ENCODE measurements at regions not wholly inside any gene's neighbourhood (a gene's known extent, or its start where the extent isn't known, plus 50 kb on each side); places are given as distances from the start of the nearest gene placed in this dataset.
"Not testable (repeated sequence)": the region's sequence is repeated elsewhere in the genome, so short reads cannot be mapped to it uniquely, and the experiment has no call there.

DNA sequence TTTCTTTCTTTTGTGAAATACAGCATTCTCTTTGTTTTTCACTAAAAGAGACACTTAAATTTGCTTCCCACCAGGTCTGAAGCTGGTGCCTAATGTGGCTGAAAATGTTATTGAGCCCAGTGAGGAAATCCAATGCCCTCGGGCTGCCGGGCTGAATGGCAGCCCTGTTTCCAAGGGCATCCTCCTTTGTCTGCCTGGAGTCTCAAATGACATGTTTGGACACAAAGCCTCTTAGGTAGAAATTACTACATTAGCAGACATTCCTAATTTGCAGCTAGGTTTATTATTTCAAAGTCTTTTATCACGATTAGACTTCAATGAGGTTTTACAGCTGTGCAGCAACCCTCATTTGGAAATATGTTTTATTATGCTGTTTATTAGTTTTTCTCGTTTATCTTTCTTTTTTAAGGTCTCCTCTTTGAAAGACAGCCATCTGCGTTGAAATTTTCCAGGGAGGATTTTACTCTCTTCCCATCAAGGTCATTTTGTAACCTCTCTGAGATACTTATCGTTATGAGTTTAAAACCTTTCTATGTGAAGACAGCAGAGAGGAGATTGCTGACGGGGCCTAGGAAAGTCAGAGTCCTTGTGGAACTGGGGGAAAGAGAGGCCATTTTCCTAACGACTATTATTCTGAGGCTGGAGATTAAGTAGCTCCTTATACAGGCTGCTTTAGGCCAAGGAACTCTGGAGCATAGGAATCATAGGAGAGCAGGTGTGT is 59.0 kb upstream of the ZNF532 start:
- Histone ChIP-seq H3K4me1 (ENCODE audit: insufficient read depth) (no peaks in the 10 kb centered on the region), H3K4me3 (ENCODE audit: low read depth, low read length) (no peak overlapping the region), H3K27ac (ENCODE audit: low read depth) (no peak overlapping the region), H3K36me3 (ENCODE audit: insufficient read depth) (no peaks in the 10 kb centered on the region)
- 46% methylated on average over 8 of the region's 8 CpGs for WGBS
- no peak for DNase-seq (ENCODE audit: extremely low spot score)

DNA sequence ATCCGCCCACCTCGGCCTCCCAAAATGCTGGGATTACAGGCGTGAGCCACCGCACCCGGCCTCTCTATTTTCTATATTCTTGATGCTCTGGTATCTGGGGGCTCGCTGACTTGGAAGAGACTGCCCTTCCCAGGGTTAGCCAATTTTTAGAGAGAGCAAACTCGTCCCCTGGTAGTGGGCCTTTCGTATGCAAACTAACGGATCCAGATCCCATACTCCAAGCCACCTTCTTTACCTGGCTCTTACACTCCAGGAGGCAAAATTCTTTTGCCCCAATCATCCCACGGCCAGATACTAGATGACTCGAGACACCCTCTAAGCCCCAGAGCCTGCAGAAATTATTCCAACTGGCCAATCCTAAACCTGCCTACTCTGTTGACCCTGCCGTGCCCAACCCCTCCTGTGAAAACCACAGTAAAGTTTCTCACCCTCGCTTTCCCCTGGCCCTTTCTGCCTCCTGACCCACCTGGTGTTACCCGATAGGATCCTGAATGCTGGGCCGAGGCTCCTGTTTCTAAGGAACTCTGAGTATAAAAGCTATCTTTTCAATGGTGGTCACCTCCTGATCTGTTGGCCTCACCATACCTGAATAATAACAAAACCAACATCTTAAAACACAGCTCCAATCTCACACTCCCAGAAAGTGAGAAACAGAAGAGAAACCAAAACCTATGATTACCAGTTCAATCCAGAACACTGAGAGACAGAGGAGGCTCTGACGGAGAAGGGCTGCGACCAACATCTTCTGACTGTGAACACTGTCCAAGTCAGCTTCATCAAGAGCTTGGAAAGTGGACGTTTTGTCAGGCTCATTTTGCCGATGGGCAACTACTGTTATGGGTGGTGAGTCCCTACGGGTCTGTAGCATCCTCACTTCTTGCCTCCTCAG is 57.6 kb upstream of the ZNF532 start:
- DNase-seq (ENCODE audit: extremely low spot score) = no peak
- 96% methylated on average over 20 of the region's 20 CpGs for WGBS
- Histone ChIP-seq H3K4me3 (ENCODE audit: low read depth, low read length) (no peak overlapping the region), H3K4me1 (ENCODE audit: insufficient read depth) (no peaks in the 10 kb centered on the region), H3K36me3 (ENCODE audit: insufficient read depth) (no peaks in the 10 kb centered on the region), H3K27ac (ENCODE audit: low read depth) (no peak overlapping the region)

DNA sequence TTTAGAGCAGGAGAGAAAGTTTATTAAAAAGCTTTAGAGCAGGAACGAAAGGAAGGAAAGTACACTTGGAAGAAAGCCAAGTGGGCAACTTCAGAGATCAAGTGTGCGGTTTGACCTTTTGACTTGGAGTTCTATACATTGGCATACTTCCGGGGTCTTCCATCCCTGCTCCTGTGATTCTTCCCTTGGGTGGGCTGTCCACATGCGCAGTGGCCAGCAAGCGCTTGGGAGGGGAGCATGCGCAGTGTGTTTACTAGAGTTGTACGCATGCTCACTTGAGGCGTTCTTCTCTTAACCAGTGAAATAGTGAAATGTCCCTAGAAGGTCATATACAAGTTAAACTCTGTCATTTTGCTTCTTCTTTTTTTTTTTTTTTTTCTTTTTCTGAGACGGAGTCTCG is 56.9 kb upstream of the ZNF532 start:
- Histone ChIP-seq H3K4me3 (ENCODE audit: low read depth, low read length) (no peak overlapping the region), H3K4me1 (ENCODE audit: insufficient read depth) (no peaks in the 10 kb centered on the region), H3K27ac (ENCODE audit: low read depth) (no peak overlapping the region), H3K36me3 (ENCODE audit: insufficient read depth) (no peaks in the 10 kb centered on the region)
- 86% methylated on average over 10 of the region's 10 CpGs for WGBS
- DNase-seq (ENCODE audit: extremely low spot score) = no peak

DNA sequence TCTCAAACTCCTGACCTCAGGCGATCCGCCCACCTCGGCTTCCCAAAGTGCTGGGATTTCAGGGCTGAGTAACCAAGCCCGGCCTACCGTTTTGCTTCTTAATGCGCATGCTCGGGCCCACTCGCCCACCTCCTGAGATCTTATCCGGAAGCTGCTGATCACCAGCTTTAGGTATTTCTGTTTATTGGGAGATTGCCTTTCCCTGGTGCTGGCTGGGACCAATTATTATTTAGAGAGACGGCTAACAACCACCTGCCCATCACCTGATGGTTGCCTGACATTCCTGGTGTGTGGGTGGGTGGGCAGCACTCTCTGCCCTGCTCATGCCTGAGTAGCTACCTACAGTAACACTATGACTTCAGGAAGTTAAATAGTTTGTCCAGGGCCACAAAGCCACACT is 56.3 kb upstream of the ZNF532 start:
- DNase-seq (ENCODE audit: extremely low spot score) = no peak
- Histone ChIP-seq H3K36me3 (ENCODE audit: insufficient read depth) (no peaks in the 10 kb centered on the region), H3K27ac (ENCODE audit: low read depth) (no peak overlapping the region), H3K4me1 (ENCODE audit: insufficient read depth) (no peaks in the 10 kb centered on the region), H3K4me3 (ENCODE audit: low read depth, low read length) (no peak overlapping the region)
- 93% methylated on average over 10 of the region's 10 CpGs for WGBS

DNA sequence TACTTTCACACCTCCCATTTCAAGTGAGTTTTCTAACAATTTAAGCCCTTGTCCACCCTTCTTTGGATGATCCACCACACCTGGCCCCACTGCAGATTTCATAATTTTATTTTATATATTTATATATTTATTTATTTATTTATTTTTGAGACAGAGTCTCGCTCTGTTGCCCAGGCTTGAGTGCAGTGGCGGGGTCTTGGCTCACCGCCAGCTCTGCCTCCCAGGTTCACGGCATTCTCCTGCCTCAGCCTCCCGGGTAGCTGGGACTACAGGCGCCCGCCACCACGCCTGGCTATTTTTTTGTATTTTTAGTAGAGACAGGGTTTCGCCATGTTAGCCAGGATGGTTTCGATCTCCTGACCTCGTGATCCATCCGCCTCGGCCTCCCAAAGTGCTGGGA is 52.8 kb upstream of the ZNF532 start:
- not testable (repeated sequence) for H3K4me3 ChIP-seq (ENCODE audit: low read depth, low read length); DNase-seq (ENCODE audit: extremely low spot score); H3K27ac ChIP-seq (ENCODE audit: low read depth); H3K36me3 ChIP-seq (ENCODE audit: insufficient read depth); H3K4me1 ChIP-seq (ENCODE audit: insufficient read depth)
- 95% methylated on average over 13 of the region's 13 CpGs for WGBS

DNA sequence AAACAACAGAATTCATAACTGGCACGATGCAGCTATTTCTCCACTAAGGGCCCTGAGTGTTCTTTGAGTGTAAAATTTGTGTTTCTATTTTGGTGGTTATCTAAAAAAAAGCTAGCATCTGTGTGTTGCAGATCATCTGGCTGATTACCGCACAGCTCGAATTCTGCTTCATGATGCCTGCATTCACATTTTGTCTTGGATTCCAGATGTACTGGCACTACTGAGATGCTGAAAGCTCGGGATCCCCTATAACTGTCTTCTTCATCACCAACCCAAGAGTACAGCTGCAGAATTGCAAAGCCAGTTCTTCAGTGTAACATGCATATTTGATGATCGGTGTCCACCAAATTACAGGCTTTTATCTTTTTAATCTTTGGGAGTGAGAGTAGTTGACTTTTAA is 51.6 kb upstream of the ZNF532 start:
- Histone ChIP-seq H3K27ac (ENCODE audit: low read depth) (no peak overlapping the region), H3K4me3 (ENCODE audit: low read depth, low read length) (no peak overlapping the region), H3K36me3 (ENCODE audit: insufficient read depth) (no peaks in the 10 kb centered on the region), H3K4me1 (ENCODE audit: insufficient read depth) (no peaks in the 10 kb centered on the region)
- 69% methylated on average over 5 of the region's 5 CpGs for WGBS
- DNase-seq (ENCODE audit: extremely low spot score) = no peak

DNA sequence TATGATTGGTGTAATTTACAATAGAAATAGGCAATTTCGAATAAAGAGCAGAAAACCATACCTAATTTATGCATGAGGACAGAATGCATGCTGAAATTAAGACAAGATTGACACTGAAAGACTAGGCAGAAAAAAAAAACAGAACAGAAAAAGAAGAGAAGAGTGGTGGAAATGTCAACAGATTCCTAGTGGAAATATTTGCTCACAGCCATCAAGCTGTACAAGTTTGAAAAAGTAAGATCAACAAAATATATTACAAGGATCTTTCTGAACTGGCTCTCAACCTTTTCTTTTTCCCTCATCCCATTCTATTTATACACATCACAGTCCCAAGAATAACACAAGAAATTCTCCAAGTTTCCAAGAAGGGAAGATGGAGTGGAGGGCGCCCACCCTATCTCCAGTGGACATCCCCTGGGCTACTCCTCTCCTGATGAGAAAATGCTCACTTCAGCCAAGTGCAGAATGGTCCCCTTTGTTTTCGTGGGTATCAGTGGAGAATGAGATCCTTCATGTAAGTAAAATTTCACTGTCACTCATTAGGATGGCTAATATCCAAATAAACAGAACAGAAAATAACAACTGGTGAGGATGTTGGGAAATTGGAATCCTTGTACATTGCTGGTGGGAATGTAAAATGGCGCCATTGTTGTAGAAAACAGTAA is 51.0 kb upstream of the ZNF532 start:
- H3K36me3 ChIP-seq (ENCODE audit: insufficient read depth) = no peaks in the 10 kb centered on the region
- H3K27ac ChIP-seq (ENCODE audit: low read depth) = peak overlapping the region; percentile 62
- H3K4me3 ChIP-seq (ENCODE audit: low read depth, low read length) = no peak overlapping the region
- 81% methylated on average over 4 of the region's 4 CpGs for WGBS
- no peaks in the 10 kb centered on the region for H3K4me1 ChIP-seq (ENCODE audit: insufficient read depth)
- no peak for DNase-seq (ENCODE audit: extremely low spot score)

DNA sequence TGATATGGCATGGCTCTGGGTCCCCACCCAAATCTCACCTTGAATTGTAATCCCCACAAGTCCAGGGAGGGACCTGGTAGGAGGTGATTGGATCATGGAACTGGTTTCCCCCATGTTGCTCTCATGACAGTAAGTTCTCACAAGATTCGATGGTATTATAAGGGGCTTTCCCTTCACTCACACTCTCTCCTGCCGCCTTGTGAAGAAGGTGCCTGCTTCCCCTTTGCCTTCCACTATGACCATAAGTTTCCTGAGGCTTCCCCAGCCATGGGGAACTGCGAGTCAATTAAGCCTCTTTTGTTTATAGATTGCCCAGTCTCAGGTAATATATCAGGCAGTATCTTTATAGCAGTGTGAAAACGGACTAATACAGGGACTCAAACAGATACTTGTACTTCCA is 50.4 kb upstream of the ZNF532 start:
- 70% methylated on average over 4 of the region's 4 CpGs for WGBS
- Histone ChIP-seq H3K27ac (ENCODE audit: low read depth) (no peak overlapping the region), H3K4me3 (ENCODE audit: low read depth, low read length) (no peak overlapping the region), H3K36me3 (ENCODE audit: insufficient read depth) (no peaks in the 10 kb centered on the region), H3K4me1 (ENCODE audit: insufficient read depth) (no peaks in the 10 kb centered on the region)
- DNase-seq (ENCODE audit: extremely low spot score) = no peak
